Body of pancreas (tissue), 4 donors: ENCODE measurements at regions not wholly inside any gene's neighbourhood (a gene's known extent, or its start where the extent isn't known, plus 50 kb on each side); places are given as distances from the start of the nearest gene placed in this dataset.

Experiments used
- CTCF ChIP-seq, 7 experiments: fragments of 450-650 bp in 4 of 7; fragments of 200-600 bp in 3 of 7; sonication (generic) in 3 of 7; IDR thresholded peaks; one replicate each; pipeline ENCODE4 v1.5.1; 2016 to 2019; ENCODE audit warnings: antibody characterized with exemption in 7 of 7
- POLR2A ChIP-seq, 3 donors: fragments of 450-650 bp; IDR thresholded peaks; one replicate each; pipeline ENCODE4 v1.6.1; 2016; ENCODE audit warnings: antibody characterized with exemption in 3 of 3, mild to moderate bottlenecking in 2 of 3

GRCh38 chr2:8590938-8591337 is 90.9 kb upstream of the ID2 start:
- TF ChIP-seq CTCF (IDR thresholded peaks at IDR 0.05) (no peak), POLR2A (IDR thresholded peaks at IDR 0.05) (no peak)
